Neural cell (in vitro differentiated cells): ENCODE measurements at regions not wholly inside any gene's neighbourhood (a gene's known extent, or its start where the extent isn't known, plus 50 kb on each side); places are given as distances from the start of the nearest gene placed in this dataset.

Experiments used
- H2AFZ ChIP-seq: fragments of 200-600, 300-800 bp; sonication (generic), shearing (Covaris generic); 2 replicates; pipeline ENCODE4 v1.6.0; 2014; ENCODE audit warnings: low read depth, mild to moderate bottlenecking, antibody characterized with exemption, low read length, moderate library complexity
- H3F3A ChIP-seq: fragments of 200-600 bp; shearing (Covaris generic); 2 replicates; pipeline ENCODE4 v1.6.1; 2016; ENCODE audit warnings: mild to moderate bottlenecking, moderate library complexity, mixed read lengths, antibody characterized with exemption, low read length; ENCODE audit not compliant: insufficient read depth, poor library complexity, severe bottlenecking
- H3K27ac ChIP-seq: fragments of 200-600, 300-800 bp; sonication (generic), shearing (Covaris generic); 2 replicates; pipeline ENCODE4 v1.5.1; 2014; ENCODE audit warnings: mild to moderate bottlenecking, low read length, moderate library complexity
- H3K27me3 ChIP-seq: fragments of 300-800, 200-600 bp; sonication (generic), shearing (Covaris generic); 2 replicates; pipeline ENCODE4 v1.6.0; 2014; ENCODE audit warnings: mild to moderate bottlenecking, low read depth, low read length, moderate library complexity; ENCODE audit not compliant: insufficient read depth
- H3K36me3 ChIP-seq: fragments of 300-800, 200-600 bp; sonication (generic), shearing (Covaris generic); 2 replicates; pipeline ENCODE4 v1.5.1; 2014; ENCODE audit warnings: mild to moderate bottlenecking, antibody characterized with exemption, low read length, moderate library complexity; ENCODE audit not compliant: insufficient read depth
- H3K4me2 ChIP-seq: fragments of 300-800, 200-600 bp; sonication (generic), shearing (Covaris generic); 2 replicates; pipeline ENCODE4 v1.6.0; 2014; ENCODE audit warnings: mild to moderate bottlenecking, low read length
- H3K4me3 ChIP-seq: fragments of 300-800, 200-600 bp; sonication (generic), shearing (Covaris generic); 2 replicates; pipeline ENCODE4 v1.5.1; 2014; ENCODE audit warnings: mild to moderate bottlenecking, low read length, moderate library complexity
- H3K79me2 ChIP-seq: fragments of 200-600 bp; shearing (Covaris generic); replicated peaks from 2 replicates; pipeline ENCODE4 v1.6.0; 2014; ENCODE audit warnings: mild to moderate bottlenecking, low read length, moderate library complexity; ENCODE audit not compliant: insufficient read depth
- H3K9ac ChIP-seq: fragments of 300-800, 200-600 bp; sonication (generic), shearing (Covaris generic); 2 replicates; pipeline ENCODE4 v1.6.1; 2016; ENCODE audit warnings: mild to moderate bottlenecking, low read length, mixed read lengths
- H3K9me2 ChIP-seq: fragments of 200-600 bp; shearing (Covaris generic); 2 replicates; pipeline ENCODE4 v1.6.1; 2016; ENCODE audit warnings: mild to moderate bottlenecking, low read length, mixed read lengths; ENCODE audit not compliant: insufficient read depth
- H3K9me3 ChIP-seq: fragments of 200-600, 300-800 bp; sonication (generic), shearing (Covaris generic); 2 replicates; pipeline ENCODE4 v1.6.1; 2016; ENCODE audit warnings: mild to moderate bottlenecking, mixed run types, low read length, moderate library complexity, mixed read lengths
- H4K20me1 ChIP-seq: fragments of 200-600 bp; shearing (Covaris generic); 2 replicates; pipeline ENCODE4 v1.6.1; 2016; ENCODE audit warnings: mild to moderate bottlenecking, mixed run types; ENCODE audit not compliant: insufficient read depth
- EP300 ChIP-seq: fragments of 450-650 bp; conservative IDR thresholded peaks from 2 replicates; pipeline ENCODE4 v1.6.1; 2014; ENCODE audit warnings: antibody characterized with exemption, mild to moderate bottlenecking, moderate library complexity; ENCODE audit not compliant: poor library complexity, severe bottlenecking
- EZH2 ChIP-seq: fragments of 200-600, 300-800 bp; shearing (Covaris generic), sonication (generic); IDR thresholded peaks from 2 replicates; pipeline ENCODE4 v1.6.1; 2014; ENCODE audit warnings: antibody characterized with exemption, low read length, borderline replicate concordance, mild to moderate bottlenecking; ENCODE audit not compliant: insufficient read depth, poor library complexity, severe bottlenecking
- MXI1 ChIP-seq: fragments of 450-650 bp; conservative IDR thresholded peaks from 2 replicates; pipeline ENCODE4 v1.6.1; 2014; ENCODE audit warnings: antibody characterized with exemption, mild to moderate bottlenecking; ENCODE audit not compliant: poor library complexity, severe bottlenecking
- POLR2AphosphoS5 ChIP-seq: IDR thresholded peaks from 2 replicates; pipeline ENCODE4 v1.6.1; 2012
- RAD21 ChIP-seq: fragments of 450-650 bp; conservative IDR thresholded peaks from 2 replicates; pipeline ENCODE4 v1.6.1; 2014; ENCODE audit warnings: antibody characterized with exemption, mild to moderate bottlenecking, moderate library complexity
- REST ChIP-seq: IDR thresholded peaks from 2 replicates; pipeline ENCODE4 v1.6.1; 2012; ENCODE audit warnings: borderline replicate concordance
- SMC3 ChIP-seq: fragments of 450-650 bp; conservative IDR thresholded peaks from 2 replicates; pipeline ENCODE4 v1.6.1; 2014; ENCODE audit warnings: antibody characterized with exemption, mild to moderate bottlenecking, moderate library complexity; ENCODE audit not compliant: poor library complexity
- TAF1 ChIP-seq: IDR thresholded peaks from 2 replicates; pipeline ENCODE4 v1.6.1; 2012; ENCODE audit warnings: low read depth
- TF ChIP-seq, protein P1 (sequence below): fragments of 450-650 bp; IDR thresholded peaks from 2 replicates; pipeline ENCODE4 v1.5.1; 2014; ENCODE audit warnings: antibody characterized with exemption, mild to moderate bottlenecking, moderate library complexity; ENCODE audit not compliant: poor library complexity, severe bottlenecking

DNA sequence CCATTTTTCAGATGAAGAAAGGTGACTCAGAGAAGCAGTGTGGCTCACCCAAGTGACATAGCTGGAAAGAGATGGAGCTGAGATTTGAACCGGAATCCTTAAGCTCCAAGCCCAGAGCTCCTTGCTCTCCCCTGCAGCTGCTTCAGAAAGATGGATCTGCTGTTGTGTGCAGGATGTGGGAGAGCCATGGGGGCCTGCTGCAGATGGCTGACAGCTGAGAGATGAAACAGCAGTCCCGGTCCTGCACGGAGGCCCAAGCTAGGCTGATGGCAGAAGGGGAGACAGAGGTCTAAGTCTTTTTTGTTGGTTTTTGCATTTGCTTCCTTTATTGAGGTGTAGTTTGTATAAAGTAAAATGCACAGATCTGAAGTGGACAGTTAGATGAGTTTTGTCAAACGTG is 69.8 kb upstream of the FOXP4 start:
- Histone ChIP-seq H3K9me2 (no peaks in the 10 kb centered on the region), H3F3A (no peaks in the 10 kb centered on the region), H3K4me3 (no peak overlapping the region), H3K79me2 (no peaks in the 10 kb centered on the region), H3K4me2 (no peak overlapping the region), H2AFZ (no peak overlapping the region), H3K27ac (no peak overlapping the region), H4K20me1 (no peaks in the 10 kb centered on the region), H3K9me3 (no peaks in the 10 kb centered on the region), H3K27me3 (peaks cover 3% of the 10 kb centered on the region), H3K36me3 (no peaks in the 10 kb centered on the region), H3K9ac (no peak overlapping the region)
- TF ChIP-seq RAD21, result no peak
- TF ChIP-seq EZH2, result no peak
- no peak for TF ChIP-seq SMC3
- no peak for TF ChIP-seq EP300
- no peak for TF ChIP-seq MXI1
- TF ChIP-seq TAF1, result no peak
- no peak for TF ChIP-seq REST
- TF ChIP-seq, protein P1, sequence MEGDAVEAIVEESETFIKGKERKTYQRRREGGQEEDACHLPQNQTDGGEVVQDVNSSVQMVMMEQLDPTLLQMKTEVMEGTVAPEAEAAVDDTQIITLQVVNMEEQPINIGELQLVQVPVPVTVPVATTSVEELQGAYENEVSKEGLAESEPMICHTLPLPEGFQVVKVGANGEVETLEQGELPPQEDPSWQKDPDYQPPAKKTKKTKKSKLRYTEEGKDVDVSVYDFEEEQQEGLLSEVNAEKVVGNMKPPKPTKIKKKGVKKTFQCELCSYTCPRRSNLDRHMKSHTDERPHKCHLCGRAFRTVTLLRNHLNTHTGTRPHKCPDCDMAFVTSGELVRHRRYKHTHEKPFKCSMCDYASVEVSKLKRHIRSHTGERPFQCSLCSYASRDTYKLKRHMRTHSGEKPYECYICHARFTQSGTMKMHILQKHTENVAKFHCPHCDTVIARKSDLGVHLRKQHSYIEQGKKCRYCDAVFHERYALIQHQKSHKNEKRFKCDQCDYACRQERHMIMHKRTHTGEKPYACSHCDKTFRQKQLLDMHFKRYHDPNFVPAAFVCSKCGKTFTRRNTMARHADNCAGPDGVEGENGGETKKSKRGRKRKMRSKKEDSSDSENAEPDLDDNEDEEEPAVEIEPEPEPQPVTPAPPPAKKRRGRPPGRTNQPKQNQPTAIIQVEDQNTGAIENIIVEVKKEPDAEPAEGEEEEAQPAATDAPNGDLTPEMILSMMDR, result no peak
- no peak for TF ChIP-seq POLR2AphosphoS5

- no peaks in the 10 kb centered on the region for H3K36me3 ChIP-seq
- no peak for TF ChIP-seq TAF1
- no peak for TF ChIP-seq EZH2
- TF ChIP-seq RAD21, result no peak
- TF ChIP-seq SMC3, result no peak
- TF ChIP-seq EP300, result no peak
- TF ChIP-seq, protein P1, result no peak
- TF ChIP-seq REST, result no peak
- no peak for TF ChIP-seq POLR2AphosphoS5
- TF ChIP-seq MXI1, result no peak
- H3F3A ChIP-seq, result no peaks in the 10 kb centered on the region
- no peak overlapping the region for H3K27ac ChIP-seq
- no peaks in the 10 kb centered on the region for H4K20me1 ChIP-seq
- H3K9ac ChIP-seq, result no peak overlapping the region
- no peak overlapping the region for H3K4me3 ChIP-seq
- no peak overlapping the region for H3K4me2 ChIP-seq
- H3K79me2 ChIP-seq, result no peaks in the 10 kb centered on the region
- no peaks in the 10 kb centered on the region for H3K9me3 ChIP-seq
- no peaks in the 10 kb centered on the region for H3K9me2 ChIP-seq
- H2AFZ ChIP-seq, result no peak overlapping the region
- no peaks in the 10 kb centered on the region for H3K27me3 ChIP-seq
These were observed 68.6 kb upstream of the FOXP4 start for GRCh38 chr6:41477572-41477971.
